ENCODE measurements at regions not wholly inside any gene's neighbourhood (a gene's known extent, or its start where the extent isn't known, plus 50 kb on each side); places are given as distances from the start of the nearest gene placed in this dataset.

- H3K18ac ChIP-seq (ENCODE audit: low read depth, low read length) = no peak overlapping the region
- no peak overlapping the region for H3K56ac ChIP-seq (ENCODE audit: extremely low read depth, insufficient read depth, low read length)
- H3K27me3 ChIP-seq (ENCODE audit: control insufficient read depth, insufficient read depth, low read length) = no peaks in the 10 kb centered on the region
- no peak overlapping the region for H2AFZ ChIP-seq (replicated peaks; ENCODE audit: low read length, poor library complexity)
- no peak overlapping the region for H3K27ac ChIP-seq (ENCODE audit: insufficient read depth, low read length)
- no peak overlapping the region for H2AK5ac ChIP-seq (ENCODE audit: low read depth, low read length)
- no peaks in the 10 kb centered on the region for H3K36me3 ChIP-seq (ENCODE audit: control insufficient read depth, insufficient read depth, low read length)
- ChIA-PET CTCF (no interaction called here), POLR2A (ENCODE audit: unreplicated experiment) (no interaction called here)
- H3K14ac ChIP-seq (replicated peaks; ENCODE audit: low read depth, low read length) = no peak overlapping the region
- no peak overlapping the region for H4K91ac ChIP-seq (ENCODE audit: insufficient read depth, low read depth, low read length)
- no peak overlapping the region for H2AK9ac ChIP-seq (replicated peaks; ENCODE audit: low read depth, low read length, poor library complexity)
- no peaks in the 10 kb centered on the region for H3K79me1 ChIP-seq (ENCODE audit: low read depth in 1 of 2, low read length in 2 of 2)
- WGBS, 2 experiments (ENCODE audit: extremely low coverage in 2 of 2, insufficient read length in 1 of 2) = no CpG with 5 or more reads among the region's 2 CpGs
- no peak overlapping the region for H2BK20ac ChIP-seq (ENCODE audit: low read depth, low read length)
- H2BK120ac ChIP-seq (ENCODE audit: low read depth, low read length) = no peak overlapping the region
- TF ChIP-seq RFX5 (IDR thresholded peaks at IDR 0.05; ENCODE audit: low read depth, low read length) = no peak
- peak; percentile 72 for TF ChIP-seq MAFK (IDR thresholded peaks at IDR 0.05; ENCODE audit: low read depth, low read length)
- DNase-seq (no peak), ATAC-seq (ENCODE audit: low read depth) (no peak)
- no peaks in the 10 kb centered on the region for H4K20me1 ChIP-seq (ENCODE audit: insufficient read depth, low read length)
- no peaks in the 10 kb centered on the region for H3K9me3 ChIP-seq (ENCODE audit: control insufficient read depth, insufficient read depth, low read length)
- H2BK15ac ChIP-seq (ENCODE audit: low read depth, low read length) = no peak overlapping the region
- H3K23ac ChIP-seq (ENCODE audit: low read depth, low read length) = no peak overlapping the region
- H4K5ac ChIP-seq (ENCODE audit: low read depth, low read length) = no peak overlapping the region
- H3K4me1 ChIP-seq (ENCODE audit: control insufficient read depth, insufficient read depth, low read length) = no peaks in the 10 kb centered on the region
- H3K4me3 ChIP-seq (ENCODE audit: insufficient read depth, low read depth, low read length) = no peak overlapping the region
- BruUV-seq (replicated peaks) = no TSS peak
- H3K4ac ChIP-seq (ENCODE audit: low read depth, low read length) = no peak overlapping the region
- dilution Hi-C loops (cut with HindIII; ENCODE audit: low sequenced_read_pairs, unreplicated experiment) (no loop called here), intact Hi-C loops (cut with micrococcal nuclease) (no loop called here), in situ Hi-C loops (cut with MboI; ENCODE audit: low sequenced_read_pairs) (no loop called here)
- no peak overlapping the region for H4K8ac ChIP-seq (ENCODE audit: low read depth in 2 of 2, low read length in 2 of 2)
- no peak overlapping the region for H3K4me2 ChIP-seq (ENCODE audit: low read depth, low read length)
- H3K9ac ChIP-seq (ENCODE audit: low read depth, low read length) = no peak overlapping the region
- H3K9me1 ChIP-seq (ENCODE audit: insufficient read depth, low read length) = no peaks in the 10 kb centered on the region
- H2BK5ac ChIP-seq (ENCODE audit: low read depth, low read length, poor library complexity, severe bottlenecking) = no peak overlapping the region
These were observed 275.8 kb upstream of the GPC6 start for GRCh38 chr13:92950771-92951170.
